ENCODE measurements at regions not wholly inside any gene's neighbourhood (a gene's known extent, or its start where the extent isn't known, plus 50 kb on each side); places are given as distances from the start of the nearest gene placed in this dataset.

DNA sequence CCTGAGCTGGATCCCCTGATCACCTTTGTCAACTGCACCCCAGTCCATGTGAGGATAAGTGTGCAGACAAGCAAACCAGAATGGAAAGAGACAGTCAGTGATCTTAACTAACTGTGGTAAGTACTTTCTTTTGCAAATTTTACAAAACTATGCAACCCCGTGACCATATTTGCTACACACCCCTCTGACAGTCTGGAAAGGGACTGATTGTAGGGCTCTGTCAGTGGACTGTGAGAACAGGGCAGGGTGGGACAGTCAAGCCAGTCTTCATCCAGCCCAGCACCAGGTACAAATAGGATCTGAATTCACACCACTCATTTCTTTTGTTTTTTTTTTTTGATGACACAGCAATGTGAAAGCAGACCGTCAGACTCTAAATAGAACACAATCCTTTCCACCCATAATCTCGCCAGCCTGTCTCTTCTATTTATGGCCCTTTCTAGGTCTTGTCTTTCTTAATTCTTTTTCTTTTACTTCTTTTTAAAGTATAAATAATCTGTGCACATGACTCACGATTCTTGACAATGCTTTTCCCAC, 165.6 kb downstream of the ARL6IP6 start:
- H3K9me2 ChIP-seq: no peaks in the 10 kb centered on the region
- TF ChIP-seq, protein P1, sequence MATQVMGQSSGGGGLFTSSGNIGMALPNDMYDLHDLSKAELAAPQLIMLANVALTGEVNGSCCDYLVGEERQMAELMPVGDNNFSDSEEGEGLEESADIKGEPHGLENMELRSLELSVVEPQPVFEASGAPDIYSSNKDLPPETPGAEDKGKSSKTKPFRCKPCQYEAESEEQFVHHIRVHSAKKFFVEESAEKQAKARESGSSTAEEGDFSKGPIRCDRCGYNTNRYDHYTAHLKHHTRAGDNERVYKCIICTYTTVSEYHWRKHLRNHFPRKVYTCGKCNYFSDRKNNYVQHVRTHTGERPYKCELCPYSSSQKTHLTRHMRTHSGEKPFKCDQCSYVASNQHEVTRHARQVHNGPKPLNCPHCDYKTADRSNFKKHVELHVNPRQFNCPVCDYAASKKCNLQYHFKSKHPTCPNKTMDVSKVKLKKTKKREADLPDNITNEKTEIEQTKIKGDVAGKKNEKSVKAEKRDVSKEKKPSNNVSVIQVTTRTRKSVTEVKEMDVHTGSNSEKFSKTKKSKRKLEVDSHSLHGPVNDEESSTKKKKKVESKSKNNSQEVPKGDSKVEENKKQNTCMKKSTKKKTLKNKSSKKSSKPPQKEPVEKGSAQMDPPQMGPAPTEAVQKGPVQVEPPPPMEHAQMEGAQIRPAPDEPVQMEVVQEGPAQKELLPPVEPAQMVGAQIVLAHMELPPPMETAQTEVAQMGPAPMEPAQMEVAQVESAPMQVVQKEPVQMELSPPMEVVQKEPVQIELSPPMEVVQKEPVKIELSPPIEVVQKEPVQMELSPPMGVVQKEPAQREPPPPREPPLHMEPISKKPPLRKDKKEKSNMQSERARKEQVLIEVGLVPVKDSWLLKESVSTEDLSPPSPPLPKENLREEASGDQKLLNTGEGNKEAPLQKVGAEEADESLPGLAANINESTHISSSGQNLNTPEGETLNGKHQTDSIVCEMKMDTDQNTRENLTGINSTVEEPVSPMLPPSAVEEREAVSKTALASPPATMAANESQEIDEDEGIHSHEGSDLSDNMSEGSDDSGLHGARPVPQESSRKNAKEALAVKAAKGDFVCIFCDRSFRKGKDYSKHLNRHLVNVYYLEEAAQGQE (IDR thresholded peaks at IDR 0.05; ENCODE audit: low read depth, low read length): no peak
- TF ChIP-seq TCF12 (IDR thresholded peaks at IDR 0.05) (no peak), YY1 (IDR thresholded peaks at IDR 0.05; ENCODE audit: low read depth) (no peak), MEF2A (IDR thresholded peaks at IDR 0.05; ENCODE audit: borderline replicate concordance, low read depth) (no peak), CHD2 (IDR thresholded peaks at IDR 0.05; ENCODE audit: low read length, partially characterized antibody) (no peak), JUND (IDR thresholded peaks at IDR 0.05) (no peak), FOXJ3 (CRISPR knock-in tag; IDR thresholded peaks at IDR 0.05) (no peak)
- TF ChIP-seq, protein P2, sequence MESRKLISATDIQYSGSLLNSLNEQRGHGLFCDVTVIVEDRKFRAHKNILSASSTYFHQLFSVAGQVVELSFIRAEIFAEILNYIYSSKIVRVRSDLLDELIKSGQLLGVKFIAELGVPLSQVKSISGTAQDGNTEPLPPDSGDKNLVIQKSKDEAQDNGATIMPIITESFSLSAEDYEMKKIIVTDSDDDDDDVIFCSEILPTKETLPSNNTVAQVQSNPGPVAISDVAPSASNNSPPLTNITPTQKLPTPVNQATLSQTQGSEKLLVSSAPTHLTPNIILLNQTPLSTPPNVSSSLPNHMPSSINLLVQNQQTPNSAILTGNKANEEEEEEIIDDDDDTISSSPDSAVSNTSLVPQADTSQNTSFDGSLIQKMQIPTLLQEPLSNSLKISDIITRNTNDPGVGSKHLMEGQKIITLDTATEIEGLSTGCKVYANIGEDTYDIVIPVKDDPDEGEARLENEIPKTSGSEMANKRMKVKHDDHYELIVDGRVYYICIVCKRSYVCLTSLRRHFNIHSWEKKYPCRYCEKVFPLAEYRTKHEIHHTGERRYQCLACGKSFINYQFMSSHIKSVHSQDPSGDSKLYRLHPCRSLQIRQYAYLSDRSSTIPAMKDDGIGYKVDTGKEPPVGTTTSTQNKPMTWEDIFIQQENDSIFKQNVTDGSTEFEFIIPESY (IDR thresholded peaks at IDR 0.05; ENCODE audit: borderline replicate concordance, low read depth): no peak
- TF ChIP-seq, protein P3, sequence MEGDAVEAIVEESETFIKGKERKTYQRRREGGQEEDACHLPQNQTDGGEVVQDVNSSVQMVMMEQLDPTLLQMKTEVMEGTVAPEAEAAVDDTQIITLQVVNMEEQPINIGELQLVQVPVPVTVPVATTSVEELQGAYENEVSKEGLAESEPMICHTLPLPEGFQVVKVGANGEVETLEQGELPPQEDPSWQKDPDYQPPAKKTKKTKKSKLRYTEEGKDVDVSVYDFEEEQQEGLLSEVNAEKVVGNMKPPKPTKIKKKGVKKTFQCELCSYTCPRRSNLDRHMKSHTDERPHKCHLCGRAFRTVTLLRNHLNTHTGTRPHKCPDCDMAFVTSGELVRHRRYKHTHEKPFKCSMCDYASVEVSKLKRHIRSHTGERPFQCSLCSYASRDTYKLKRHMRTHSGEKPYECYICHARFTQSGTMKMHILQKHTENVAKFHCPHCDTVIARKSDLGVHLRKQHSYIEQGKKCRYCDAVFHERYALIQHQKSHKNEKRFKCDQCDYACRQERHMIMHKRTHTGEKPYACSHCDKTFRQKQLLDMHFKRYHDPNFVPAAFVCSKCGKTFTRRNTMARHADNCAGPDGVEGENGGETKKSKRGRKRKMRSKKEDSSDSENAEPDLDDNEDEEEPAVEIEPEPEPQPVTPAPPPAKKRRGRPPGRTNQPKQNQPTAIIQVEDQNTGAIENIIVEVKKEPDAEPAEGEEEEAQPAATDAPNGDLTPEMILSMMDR (IDR thresholded peaks at IDR 0.05): no peak
- POLR2A ChIA-PET: no interaction called here

DNA sequence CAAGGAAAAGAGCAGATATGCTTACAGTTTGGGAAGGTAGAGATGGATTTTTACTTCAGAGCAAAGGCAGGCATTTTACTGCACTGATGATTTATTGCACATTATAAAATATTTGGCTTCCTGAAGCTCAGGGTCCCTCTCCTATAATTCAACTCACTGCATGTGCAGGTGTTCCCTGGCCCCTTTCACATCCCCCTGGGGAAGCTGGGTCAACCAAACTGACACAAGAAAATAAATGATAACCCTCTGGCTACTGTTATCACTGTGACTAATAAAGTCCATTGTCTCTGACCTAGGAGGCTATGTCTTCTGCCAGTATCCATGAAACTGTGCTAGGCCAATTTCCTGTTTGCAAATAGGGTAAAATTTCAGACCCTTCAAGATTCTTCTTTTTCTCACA, 163.1 kb downstream of the ARL6IP6 start:
- POLR2A ChIA-PET: no interaction called here
- Histone ChIP-seq H3K9me3 (no peaks in the 10 kb centered on the region), H3K4me2 (no peak overlapping the region), H3F3A (replicated peaks; ENCODE audit: insufficient read depth) (no peaks in the 10 kb centered on the region), H3K9ac (no peak overlapping the region), H2AFZ (ENCODE audit: low read depth) (no peak overlapping the region), H3K27me3 (ENCODE audit: insufficient read depth) (no peaks in the 10 kb centered on the region), H3K4me1 (ENCODE audit: control insufficient read depth in 1 of 2, insufficient read depth in 2 of 2, low read depth in 1 of 2, low read length in 1 of 2) (peaks cover 0 to 1% of the 10 kb centered on the region in 2 experiments; a peak in 1 of 4 replicates), H3K9me2 (no peaks in the 10 kb centered on the region), H3K27ac (ENCODE audit: low read depth in 2 of 2, low read length in 1 of 2) (no peak overlapping the region), H3K4me3 (ENCODE audit: low read depth in 2 of 2, low read length in 1 of 2) (no peak overlapping the region), H3K36me3 (replicated peaks in 1 of 2; ENCODE audit: control insufficient read depth in 1 of 2, insufficient read depth in 2 of 2, low read length in 1 of 2) (no peaks in the 10 kb centered on the region), H4K20me1 (ENCODE audit: insufficient read depth) (no peaks in the 10 kb centered on the region), H3K79me2 (ENCODE audit: insufficient read depth) (no peaks in the 10 kb centered on the region)
- CTCF ChIA-PET: interaction anchor here (1.3 kb wide), 1 partner anchor 19 kb away, joined by 5 read pairs; no protein-coding TSS in a partner anchor
- no peak for DNase-seq
- no peak for TF ChIP-seq EZH2phosphoT487 (IDR thresholded peaks at IDR 0.05; ENCODE audit: borderline replicate concordance, low read depth)
- TF ChIP-seq, protein P4, sequence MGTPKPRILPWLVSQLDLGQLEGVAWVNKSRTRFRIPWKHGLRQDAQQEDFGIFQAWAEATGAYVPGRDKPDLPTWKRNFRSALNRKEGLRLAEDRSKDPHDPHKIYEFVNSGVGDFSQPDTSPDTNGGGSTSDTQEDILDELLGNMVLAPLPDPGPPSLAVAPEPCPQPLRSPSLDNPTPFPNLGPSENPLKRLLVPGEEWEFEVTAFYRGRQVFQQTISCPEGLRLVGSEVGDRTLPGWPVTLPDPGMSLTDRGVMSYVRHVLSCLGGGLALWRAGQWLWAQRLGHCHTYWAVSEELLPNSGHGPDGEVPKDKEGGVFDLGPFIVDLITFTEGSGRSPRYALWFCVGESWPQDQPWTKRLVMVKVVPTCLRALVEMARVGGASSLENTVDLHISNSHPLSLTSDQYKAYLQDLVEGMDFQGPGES (IDR thresholded peaks at IDR 0.05; ENCODE audit: low read depth, low read length): no peak
- TF ChIP-seq EP300 (IDR thresholded peaks at IDR 0.05; ENCODE audit: borderline replicate concordance in 1 of 2, low read depth in 1 of 2, low read length in 1 of 2): no peak
- TF ChIP-seq, protein P5, sequence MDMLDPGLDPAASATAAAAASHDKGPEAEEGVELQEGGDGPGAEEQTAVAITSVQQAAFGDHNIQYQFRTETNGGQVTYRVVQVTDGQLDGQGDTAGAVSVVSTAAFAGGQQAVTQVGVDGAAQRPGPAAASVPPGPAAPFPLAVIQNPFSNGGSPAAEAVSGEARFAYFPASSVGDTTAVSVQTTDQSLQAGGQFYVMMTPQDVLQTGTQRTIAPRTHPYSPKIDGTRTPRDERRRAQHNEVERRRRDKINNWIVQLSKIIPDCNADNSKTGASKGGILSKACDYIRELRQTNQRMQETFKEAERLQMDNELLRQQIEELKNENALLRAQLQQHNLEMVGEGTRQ (IDR thresholded peaks at IDR 0.05; ENCODE audit: borderline replicate concordance, low read depth, low read length): no peak
- TF ChIP-seq, protein P6, sequence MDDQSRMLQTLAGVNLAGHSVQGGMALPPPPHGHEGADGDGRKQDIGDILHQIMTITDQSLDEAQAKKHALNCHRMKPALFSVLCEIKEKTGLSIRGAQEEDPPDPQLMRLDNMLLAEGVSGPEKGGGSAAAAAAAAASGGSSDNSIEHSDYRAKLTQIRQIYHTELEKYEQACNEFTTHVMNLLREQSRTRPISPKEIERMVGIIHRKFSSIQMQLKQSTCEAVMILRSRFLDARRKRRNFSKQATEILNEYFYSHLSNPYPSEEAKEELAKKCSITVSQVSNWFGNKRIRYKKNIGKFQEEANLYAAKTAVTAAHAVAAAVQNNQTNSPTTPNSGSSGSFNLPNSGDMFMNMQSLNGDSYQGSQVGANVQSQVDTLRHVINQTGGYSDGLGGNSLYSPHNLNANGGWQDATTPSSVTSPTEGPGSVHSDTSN (IDR thresholded peaks at IDR 0.05): no peak
- no peak for TF ChIP-seq TCF12 (IDR thresholded peaks at IDR 0.05)

More for the DNA sequence above, 165.6 kb downstream of the ARL6IP6 start:
- no peaks in the 10 kb centered on the region for H3K4me1 ChIP-seq (ENCODE audit: control insufficient read depth in 1 of 2, insufficient read depth in 2 of 2, low read depth in 1 of 2, low read length in 1 of 2)
- H3K9ac ChIP-seq: no peak overlapping the region
- H3F3A ChIP-seq (replicated peaks; ENCODE audit: insufficient read depth): no peaks in the 10 kb centered on the region
- H3K27me3 ChIP-seq (ENCODE audit: insufficient read depth): no peaks in the 10 kb centered on the region; the same call in 1 of the 2 replicates
- no peak for DNase-seq
- no peak overlapping the region for H3K27ac ChIP-seq (ENCODE audit: low read depth in 2 of 2, low read length in 1 of 2)
- CTCF ChIA-PET: no interaction called here
- no peak overlapping the region for H2AFZ ChIP-seq (ENCODE audit: low read depth)
- no peaks in the 10 kb centered on the region for H3K36me3 ChIP-seq (replicated peaks in 1 of 2; ENCODE audit: control insufficient read depth in 1 of 2, insufficient read depth in 2 of 2, low read length in 1 of 2)
- 9% methylated on average over 4 of the region's 4 CpGs for WGBS (ENCODE audit: low lambda C conversion rate)
- H3K79me2 ChIP-seq (ENCODE audit: insufficient read depth): no peaks in the 10 kb centered on the region
- H3K9me3 ChIP-seq: no peaks in the 10 kb centered on the region
- H4K20me1 ChIP-seq (ENCODE audit: insufficient read depth): no peaks in the 10 kb centered on the region
- no peak overlapping the region for H3K4me2 ChIP-seq
- H3K4me3 ChIP-seq (ENCODE audit: low read depth in 2 of 2, low read length in 1 of 2): no peak overlapping the region
